ENCODE measurements at regions not wholly inside any gene's neighbourhood (a gene's known extent, or its start where the extent isn't known, plus 50 kb on each side); places are given as distances from the start of the nearest gene placed in this dataset.

- Mint-ChIP-seq H3K27me3 (ENCODE audit: insufficient read depth) (peaks cover 6% of the 10 kb centered on the region), H3K4me1 (ENCODE audit: low read depth) (no peaks in the 10 kb centered on the region), H3K9me3 (no peaks in the 10 kb centered on the region), H3K27ac (no peak overlapping the region), H3K4me3 (no peak overlapping the region), H3K36me3 (ENCODE audit: low read depth) (no peaks in the 10 kb centered on the region)
- DNase-seq = no peak
- TF ChIP-seq CTCF (IDR thresholded peaks at IDR 0.05) = no peak
Measured at GRCh38 chr19:31496076-31496475, 146.8 kb upstream of the TSHZ3 start.

GRCh38 chr19:31497709-31498108 is 148.5 kb upstream of the TSHZ3 start:
- H3K36me3 Mint-ChIP-seq (ENCODE audit: low read depth) = no peaks in the 10 kb centered on the region
- H3K4me1 Mint-ChIP-seq (ENCODE audit: low read depth) = no peaks in the 10 kb centered on the region
- no peak for DNase-seq
- H3K4me3 Mint-ChIP-seq = no peak overlapping the region
- no peaks in the 10 kb centered on the region for H3K9me3 Mint-ChIP-seq
- peaks cover 6% of the 10 kb centered on the region for H3K27me3 Mint-ChIP-seq (ENCODE audit: insufficient read depth)
- TF ChIP-seq CTCF (IDR thresholded peaks at IDR 0.05) = no peak
- no peak overlapping the region for H3K27ac Mint-ChIP-seq

GRCh38 chr19:31498781-31499180 is 149.5 kb upstream of the TSHZ3 start:
- no peak for TF ChIP-seq CTCF (IDR thresholded peaks at IDR 0.05)
- Mint-ChIP-seq H3K9me3 (no peaks in the 10 kb centered on the region), H3K4me3 (no peak overlapping the region), H3K36me3 (ENCODE audit: low read depth) (no peaks in the 10 kb centered on the region), H3K27me3 (ENCODE audit: insufficient read depth) (peaks cover 10% of the 10 kb centered on the region), H3K27ac (no peak overlapping the region), H3K4me1 (ENCODE audit: low read depth) (no peaks in the 10 kb centered on the region)
- DNase-seq = no peak

GRCh38 chr19:31499281-31500196 is 150.3 kb upstream of the TSHZ3 start:
- Mint-ChIP-seq H3K4me3 (no peak overlapping the region), H3K9me3 (no peaks in the 10 kb centered on the region), H3K36me3 (ENCODE audit: low read depth) (no peaks in the 10 kb centered on the region), H3K27me3 (ENCODE audit: insufficient read depth) (peaks cover 10% of the 10 kb centered on the region), H3K4me1 (ENCODE audit: low read depth) (no peaks in the 10 kb centered on the region), H3K27ac (no peak overlapping the region)
- TF ChIP-seq CTCF (IDR thresholded peaks at IDR 0.05) = no peak
- no peak for DNase-seq

GRCh38 chr19:31500197-31500830 is 151.1 kb upstream of the TSHZ3 start:
- Mint-ChIP-seq H3K9me3 (no peaks in the 10 kb centered on the region), H3K36me3 (ENCODE audit: low read depth) (no peaks in the 10 kb centered on the region), H3K27me3 (ENCODE audit: insufficient read depth) (peaks cover 10% of the 10 kb centered on the region), H3K27ac (no peak overlapping the region), H3K4me3 (no peak overlapping the region), H3K4me1 (ENCODE audit: low read depth) (no peaks in the 10 kb centered on the region)
- TF ChIP-seq CTCF (IDR thresholded peaks at IDR 0.05) = no peak
- DNase-seq = no peak

Measured in HFFc6 (cell line).